HG02798 (cell line): ENCODE measurements at regions not wholly inside any gene's neighbourhood (a gene's known extent, or its start where the extent isn't known, plus 50 kb on each side); places are given as distances from the start of the nearest gene placed in this dataset.

Source experiments
- ATAC-seq: cut with Tn5 transposase; IDR thresholded peaks from one replicate; pipeline ENCODE4 v1.9.1; 2021; ENCODE audit warnings: mild to moderate bottlenecking; ENCODE audit not compliant: unreplicated experiment, poor library complexity

DNA sequence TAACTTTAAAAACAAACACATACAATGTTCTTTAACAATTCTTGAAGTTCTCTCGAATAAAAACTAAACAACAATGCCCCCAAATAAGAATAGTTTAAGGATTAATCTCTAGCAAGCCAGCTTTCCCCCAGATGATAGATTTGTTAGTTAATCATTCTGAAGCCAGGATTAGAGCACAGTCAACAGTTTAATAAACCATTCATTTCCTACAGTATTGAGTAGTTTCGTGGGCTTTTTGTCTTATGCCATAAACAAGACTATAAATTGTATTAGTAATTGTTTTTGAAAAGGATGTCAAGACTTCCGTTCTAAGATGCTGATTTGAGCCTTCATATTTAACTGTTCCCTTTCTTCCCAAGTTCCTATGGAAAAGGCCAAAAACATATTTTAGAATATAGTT, 136.6 kb downstream of the PIK3R1 start:
- no peak for ATAC-seq

DNA sequence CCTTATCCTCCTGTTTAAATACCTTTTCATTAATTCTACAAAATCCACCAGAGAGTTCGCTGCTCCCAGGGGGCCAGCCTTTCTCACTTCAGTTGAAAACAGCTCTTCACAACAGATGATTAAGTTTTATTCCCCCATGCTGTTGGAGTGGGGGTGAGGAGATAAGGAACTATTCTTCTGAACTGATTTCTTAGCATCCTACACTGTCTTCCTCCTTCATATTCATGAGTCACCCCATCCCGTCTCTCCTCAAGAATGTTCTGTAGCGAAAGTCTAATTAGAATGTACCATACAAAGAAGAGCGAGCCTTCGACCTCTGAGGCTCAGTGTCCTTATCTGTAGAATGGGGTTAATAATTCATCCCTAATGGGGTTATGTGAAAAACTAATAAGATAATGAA, 138.0 kb downstream of the PIK3R1 start:
- ATAC-seq = no peak

DNA sequence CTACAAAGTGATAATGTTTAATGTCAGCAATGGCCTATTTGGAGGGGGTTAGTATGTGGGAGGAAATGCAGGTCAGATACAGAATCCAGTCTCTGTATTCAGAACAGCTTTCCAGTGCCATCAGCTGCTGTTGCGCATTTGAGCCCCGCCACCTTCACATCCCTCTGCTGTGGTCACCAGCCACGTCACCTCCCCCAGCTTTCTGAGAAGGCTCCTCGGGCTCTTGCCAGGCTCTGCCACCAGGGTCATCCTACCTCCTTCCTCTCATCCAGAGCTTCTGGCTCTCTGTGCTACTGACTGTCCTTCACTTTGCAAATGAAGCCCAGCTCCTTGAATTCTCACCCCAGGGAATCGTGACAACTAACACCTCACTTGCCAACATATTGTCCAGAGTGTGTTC, 138.8 kb downstream of the PIK3R1 start:
- ATAC-seq = no peak

DNA sequence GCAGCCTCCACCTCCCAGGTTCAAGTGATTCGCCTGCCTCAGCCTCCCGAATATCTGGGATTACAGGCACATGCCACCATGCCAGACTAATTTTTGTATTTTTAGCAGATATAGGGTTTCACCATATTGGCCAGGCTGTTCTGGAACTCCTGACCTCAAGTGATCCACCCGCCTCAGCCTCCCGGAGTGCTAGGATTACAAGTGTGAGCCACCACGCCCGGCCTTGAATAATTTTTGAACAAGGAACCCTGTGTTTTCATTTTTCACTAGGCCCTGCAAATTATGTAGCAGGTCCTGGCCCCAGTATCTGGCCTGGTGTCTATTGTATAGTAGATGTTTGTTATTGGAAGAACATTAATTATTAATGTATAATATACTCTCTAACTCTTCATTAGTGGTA, 140.7 kb downstream of the PIK3R1 start:
- ATAC-seq = no peak

DNA sequence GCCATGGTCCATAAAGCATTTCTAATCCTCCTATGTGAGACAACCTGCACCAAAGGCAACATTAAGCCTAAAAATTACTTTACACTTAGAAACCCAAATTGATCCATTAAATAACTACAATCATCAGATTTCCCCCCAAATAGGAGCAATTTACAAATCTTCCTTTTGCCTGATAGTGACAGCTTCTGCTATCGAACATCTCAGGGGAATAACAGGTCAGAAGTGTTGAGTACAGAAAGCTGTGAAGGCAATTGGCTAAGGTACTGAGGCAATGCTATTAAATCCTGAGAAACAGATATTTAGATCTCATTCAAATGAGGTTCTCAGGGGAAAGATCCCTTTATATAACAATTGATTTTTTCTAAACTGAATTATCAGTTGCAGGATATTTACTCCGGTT, 141.1 kb downstream of the PIK3R1 start:
- ATAC-seq = no peak

DNA sequence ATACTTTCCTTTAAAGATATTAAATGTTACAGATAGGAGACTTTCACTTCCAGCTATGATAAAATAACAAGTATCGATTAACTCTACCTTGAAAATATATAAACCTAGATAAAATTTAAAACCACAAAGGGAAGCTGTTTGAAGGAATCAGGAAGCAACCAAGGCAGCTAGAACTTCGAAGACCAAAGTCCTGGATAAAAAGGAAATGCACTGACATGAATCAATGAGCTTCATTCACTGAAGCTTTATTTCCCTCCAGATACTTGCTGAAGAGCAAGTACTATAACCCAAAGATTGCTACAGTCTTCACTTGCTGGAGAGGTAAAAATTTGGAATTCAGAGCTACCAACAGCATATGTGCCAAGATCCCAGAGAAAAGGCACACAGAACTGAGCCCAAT, 144.1 kb downstream of the PIK3R1 start:
- no peak for ATAC-seq

DNA sequence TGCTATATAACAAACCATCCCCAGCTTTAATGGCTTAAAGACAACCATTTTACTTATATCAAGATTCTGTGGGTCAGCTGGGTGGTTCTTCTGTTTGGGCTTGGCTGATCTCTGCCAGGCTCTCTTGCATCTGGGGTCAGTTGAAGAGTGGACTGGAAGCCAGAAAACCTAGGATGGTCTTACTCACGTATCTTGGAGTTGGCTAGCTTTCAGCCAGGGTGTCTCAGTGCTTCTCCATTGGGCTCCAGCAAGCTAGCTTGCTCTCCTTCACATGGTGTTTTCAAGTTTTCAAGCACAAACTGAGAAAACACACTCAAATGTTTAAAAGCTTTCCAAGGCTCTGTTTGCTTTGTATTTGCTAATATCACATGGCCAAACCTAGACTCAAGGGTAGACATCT, 146.8 kb downstream of the PIK3R1 start:
- ATAC-seq = no peak

DNA sequence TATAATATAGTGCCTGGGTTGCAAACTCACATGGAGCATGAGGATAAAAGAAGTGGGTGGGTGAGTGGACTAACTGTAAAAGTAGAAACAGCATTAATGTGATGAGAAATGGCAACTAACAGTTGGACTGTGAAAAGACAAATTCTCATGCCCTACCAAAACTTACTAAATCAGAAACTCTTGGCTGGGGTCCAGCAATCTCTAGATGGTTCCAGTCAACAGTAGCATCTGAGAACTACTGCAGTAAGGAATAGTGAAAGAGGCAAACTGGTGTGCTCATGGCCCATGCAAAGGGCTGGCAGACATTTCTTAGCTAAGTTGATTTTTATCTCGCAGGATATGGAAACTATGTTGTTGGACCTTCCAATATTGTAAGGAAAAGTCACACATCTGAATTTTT, 150.3 kb downstream of the PIK3R1 start:
- ATAC-seq = no peak

DNA sequence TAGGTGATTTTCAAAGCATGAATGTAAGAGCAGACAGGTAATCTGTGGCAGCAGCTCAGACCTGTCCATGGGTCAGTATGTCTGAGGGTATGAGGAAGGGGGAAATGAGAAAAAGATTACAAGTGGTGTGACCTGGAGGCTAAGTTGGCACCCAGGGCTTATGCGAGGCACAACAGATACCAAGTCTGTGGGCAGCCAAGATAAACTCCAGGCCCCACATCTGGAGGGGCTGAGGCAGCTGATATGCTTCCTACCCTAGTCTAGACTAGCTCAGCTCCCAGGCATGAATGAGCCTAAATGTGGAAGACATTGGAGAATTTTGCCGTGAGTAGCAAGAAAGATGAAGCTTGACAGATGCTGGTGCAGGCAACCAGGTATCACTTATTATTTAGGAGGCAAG, 151.7 kb downstream of the PIK3R1 start:
- no peak for ATAC-seq

DNA sequence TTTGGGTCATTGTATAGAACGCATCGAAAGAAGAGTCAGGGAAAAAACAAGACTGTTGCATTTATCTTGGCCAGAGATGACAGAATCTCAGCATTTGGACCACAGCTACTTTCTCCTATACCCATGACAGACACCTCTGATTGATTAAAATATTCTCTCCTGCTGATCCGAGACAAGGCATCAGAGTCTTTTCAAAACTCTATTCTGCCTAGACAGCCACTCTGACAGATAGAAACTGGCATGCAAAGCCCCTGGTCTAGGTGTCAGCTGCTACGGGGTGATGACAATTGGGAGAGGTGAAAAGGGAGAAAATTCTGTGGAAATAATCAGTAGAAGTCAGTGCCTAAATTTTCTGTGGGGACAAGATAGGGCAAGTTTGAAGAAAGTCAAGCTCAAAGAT, 152.2 kb downstream of the PIK3R1 start:
- ATAC-seq = no peak

DNA sequence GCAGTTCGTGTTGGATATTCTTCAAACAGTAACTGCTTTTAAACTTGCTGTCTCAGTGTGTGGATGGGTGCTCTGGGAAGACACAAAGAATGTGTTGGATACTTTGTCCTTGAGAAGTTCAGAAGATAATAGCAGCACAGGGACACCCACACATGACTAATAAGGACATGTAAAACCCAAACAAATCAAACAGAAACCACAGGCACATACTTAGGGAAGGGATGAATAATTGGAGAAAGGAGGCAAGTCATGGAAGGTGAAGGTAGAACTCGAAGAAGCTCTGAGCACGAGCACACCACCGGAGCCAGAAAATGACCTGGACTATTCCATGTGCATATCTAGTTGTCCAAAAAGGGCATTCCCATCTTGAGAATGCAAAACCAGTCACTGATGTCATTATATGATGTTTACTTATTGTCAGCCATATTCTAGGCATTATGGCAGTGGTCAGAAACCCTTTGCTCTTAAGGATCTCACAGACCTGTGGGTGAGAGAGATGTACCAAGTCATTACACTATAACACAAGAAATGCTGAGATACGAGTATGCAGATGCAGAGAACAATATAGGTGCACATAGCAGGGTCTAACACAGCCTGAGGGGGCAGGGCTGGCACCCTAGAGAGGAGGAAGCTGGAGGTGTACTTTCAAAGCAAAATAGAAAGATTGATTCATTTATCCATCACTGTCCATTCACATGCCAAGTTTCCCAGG, 152.9 kb downstream of the PIK3R1 start:
- ATAC-seq = no peak

DNA sequence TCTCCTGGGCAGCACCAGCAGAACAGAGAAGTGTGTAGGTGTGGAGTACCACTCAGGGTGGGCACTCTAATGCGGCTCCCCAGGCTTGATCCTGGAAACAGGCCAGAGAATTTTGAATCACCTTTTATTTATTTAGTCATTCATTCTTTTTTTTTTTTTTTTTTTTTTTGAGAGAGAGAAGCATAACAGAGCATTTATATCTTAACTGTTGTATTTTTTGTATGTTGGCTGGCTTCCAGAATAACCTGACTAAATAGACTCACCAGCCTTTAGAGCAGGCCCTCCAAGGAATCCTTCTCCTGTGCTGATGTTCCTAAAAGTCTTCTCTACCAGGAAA, 153.4 kb downstream of the PIK3R1 start:
- ATAC-seq = no peak

DNA sequence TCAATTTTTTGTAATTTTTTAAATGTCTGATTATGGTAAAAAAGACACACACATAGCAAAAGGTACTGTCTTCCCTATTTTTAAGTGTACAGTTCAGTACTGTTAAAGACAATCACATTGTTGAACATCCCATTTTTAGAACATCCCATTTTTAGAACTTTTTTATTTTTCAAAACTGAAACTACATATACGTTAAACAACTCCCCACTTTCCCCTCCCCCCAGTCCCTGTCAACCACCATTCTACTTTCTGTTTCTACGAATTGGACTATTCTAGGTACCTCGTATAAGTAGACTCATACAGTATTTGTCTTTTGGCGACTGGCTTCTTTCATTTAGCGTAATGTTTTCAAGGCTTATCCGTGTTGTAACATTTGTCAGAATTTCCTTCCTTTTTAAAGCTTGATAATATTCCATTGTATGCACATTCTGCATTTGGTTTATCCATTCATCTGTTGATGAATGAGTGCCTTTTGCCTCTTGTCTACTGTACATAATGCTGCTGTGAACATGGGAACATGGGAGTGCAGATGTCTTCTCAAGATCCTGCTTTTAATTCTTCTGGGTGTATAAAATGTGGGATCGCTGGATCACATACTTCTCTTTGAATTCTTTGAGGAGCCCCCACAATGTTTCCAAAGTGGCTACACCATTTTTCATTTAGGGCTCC, 154.0 kb downstream of the PIK3R1 start:
- peak; percentile 79 for ATAC-seq

DNA sequence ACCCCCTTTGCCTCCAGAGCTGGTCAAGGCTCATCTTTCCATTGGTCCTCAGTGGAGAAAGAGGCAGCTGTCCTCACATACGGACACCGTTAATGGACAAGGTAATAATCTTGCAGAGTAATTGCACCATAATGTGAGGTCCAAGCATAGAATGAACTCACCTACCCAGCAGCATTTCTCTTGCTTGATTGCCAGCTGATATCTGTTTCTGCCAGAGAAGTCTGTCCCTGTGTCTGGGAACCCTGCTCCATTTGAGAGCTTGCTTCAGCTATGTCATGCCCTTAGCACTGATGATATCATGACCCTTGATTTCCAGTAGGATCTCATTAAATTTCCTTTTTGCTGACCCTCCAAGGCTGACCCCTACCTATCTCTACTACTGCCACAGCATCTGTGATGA, 154.6 kb downstream of the PIK3R1 start:
- ATAC-seq = no peak

DNA sequence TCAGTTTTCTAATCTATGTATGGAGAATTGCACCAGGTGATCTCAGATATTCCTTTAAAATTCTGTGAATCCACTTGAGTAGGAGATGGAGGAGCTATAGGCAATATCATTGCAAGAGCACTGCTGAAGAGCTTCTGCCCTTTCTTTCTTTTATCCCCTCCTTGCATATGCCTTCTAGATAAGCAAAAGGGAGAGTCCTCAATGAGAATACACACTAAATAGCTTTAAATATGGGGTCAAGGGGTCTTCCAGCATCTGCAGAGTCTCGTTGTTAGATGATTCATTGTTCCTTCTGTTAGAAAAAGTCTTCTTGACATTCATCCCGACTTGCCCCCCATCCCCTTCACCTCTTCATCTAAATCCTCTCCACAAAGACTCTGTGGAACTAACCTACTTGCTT, 156.1 kb downstream of the PIK3R1 start:
- ATAC-seq = no peak

DNA sequence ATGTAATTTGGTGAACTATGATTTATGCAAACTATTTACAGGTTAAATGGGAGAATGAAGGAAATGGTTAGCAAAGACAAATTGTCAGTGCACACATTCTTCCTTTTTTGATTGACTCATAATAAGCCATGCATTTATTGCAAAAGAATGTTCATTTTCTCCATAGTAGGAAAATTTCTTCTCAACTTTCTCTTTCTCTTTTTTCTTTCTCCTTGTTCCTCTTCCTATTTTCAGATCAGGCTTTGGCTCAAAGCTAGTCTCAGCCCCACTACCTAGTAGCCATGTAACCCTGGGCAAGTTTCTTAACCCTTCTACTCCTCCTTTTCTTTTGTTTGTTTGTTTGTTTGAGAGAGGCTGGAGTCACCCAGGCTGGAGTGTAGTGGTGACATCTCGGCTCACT, 156.6 kb downstream of the PIK3R1 start:
- no peak for ATAC-seq

DNA sequence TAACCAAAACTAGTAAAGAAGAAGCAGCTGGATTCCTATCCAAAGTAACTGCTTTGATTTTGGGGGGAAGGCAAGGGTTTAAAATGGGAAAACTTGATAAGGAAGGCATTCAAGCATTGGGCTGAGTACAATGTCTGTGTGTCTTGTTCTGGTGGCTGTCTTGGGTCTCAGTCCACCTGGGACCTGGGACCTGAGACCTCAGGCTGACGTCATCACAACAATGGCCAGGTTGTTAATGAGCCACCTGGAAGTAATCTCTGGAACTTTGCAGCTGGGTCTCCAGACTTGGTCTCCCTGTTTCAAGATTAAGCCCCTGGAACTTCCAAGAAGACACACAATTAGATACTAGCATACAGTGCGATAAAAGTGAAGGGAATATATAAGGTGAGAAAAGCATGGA, 157.5 kb downstream of the PIK3R1 start:
- no peak for ATAC-seq

DNA sequence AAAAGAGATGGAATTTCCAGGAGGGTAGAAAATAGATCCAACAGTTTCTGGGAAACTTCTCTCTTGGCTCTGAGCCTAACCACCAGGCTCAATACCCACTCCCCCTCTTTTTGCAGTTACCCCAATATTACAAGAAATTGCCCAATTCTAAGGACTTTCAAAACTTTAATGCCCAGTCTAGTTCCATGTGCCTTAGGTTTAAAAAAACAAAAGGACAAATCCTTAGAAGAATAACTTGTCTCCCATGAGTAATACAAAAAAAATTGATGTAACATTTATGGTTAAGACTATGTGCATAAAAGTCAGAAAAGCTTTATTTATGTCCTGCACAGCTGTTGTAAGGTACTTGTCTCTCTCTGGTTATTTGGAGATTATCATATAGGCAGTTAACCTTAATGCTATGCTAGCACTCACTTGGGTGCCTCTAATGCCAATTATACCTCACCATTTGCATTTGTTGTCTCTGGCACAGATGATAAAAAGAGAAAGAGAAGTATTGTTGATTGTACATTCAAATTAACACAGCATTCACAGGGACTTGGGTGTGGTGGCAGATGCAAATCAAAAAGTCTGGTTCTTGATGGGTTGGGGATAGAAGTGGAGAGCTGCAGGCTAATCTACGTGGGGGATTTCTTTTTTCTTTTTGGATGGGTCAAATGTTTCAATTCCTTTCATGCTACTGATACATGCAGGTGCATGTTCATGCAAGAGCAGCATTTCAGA, 159.4 kb downstream of the PIK3R1 start:
- ATAC-seq = peak; percentile 39

DNA sequence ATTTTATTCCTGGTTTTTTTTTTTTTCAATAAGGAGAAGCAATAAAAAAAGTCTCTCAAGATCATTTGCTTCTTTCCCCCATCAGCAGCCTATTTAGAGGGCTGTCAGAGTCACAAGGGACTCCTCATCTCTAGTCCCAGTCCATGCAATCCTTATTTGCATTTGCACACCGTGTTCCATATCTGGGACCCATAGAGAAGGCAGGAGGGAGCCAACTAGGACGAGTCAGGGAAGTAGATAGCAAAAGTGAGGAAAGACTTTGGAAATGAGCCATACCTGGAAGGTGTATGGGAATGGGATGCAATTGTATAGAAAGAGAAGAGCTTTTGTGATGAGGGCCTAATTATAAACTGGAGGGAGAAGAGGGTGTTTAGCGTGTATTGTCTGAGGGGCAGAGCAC, 160.0 kb downstream of the PIK3R1 start:
- no peak for ATAC-seq

DNA sequence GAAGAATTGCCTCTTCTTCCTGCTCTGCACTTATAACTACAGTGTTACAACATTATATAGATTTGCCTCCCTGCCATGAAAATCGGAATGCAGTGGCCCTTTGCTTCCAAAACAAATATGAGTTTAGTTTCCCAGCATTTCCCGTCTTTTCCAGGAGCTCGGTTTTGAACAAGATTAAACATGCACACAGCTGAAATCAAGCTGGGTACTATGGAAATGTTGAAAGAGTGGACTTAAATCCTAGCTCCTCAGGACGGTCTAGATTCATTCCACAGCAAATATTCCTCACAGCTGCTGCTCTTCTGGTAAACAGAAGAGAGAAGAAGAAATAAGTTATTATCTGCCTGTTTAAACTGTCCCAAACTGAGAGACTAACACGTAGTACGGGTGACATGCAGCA, 161.4 kb downstream of the PIK3R1 start:
- no peak for ATAC-seq

DNA sequence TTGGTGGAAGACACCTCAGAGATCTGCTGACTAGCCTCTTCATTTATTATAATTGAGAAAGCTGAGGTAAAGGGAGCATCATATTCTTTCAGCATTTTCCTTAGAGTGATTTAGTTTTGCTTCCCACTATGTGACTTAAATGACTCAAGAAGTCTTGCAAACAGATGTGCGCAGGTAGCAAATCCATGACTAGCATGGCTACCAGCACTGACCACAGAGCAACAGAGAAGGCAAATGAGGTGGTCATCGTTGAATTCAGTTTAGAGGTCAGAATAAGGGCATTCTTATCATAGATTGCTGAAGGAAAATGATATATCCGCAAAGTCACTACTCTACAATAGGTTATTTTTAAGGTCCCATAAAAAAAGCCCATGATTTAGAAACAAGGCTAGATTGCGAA, 162.2 kb downstream of the PIK3R1 start:
- ATAC-seq = no peak
